ENCODE measurements at regions not wholly inside any gene's neighbourhood (a gene's known extent, or its start where the extent isn't known, plus 50 kb on each side); places are given as distances from the start of the nearest gene placed in this dataset.

GRCh38 chr5:162272417-162272816 lies 204.8 kb downstream of the GABRG2 start:
- TF ChIP-seq, protein P1, sequence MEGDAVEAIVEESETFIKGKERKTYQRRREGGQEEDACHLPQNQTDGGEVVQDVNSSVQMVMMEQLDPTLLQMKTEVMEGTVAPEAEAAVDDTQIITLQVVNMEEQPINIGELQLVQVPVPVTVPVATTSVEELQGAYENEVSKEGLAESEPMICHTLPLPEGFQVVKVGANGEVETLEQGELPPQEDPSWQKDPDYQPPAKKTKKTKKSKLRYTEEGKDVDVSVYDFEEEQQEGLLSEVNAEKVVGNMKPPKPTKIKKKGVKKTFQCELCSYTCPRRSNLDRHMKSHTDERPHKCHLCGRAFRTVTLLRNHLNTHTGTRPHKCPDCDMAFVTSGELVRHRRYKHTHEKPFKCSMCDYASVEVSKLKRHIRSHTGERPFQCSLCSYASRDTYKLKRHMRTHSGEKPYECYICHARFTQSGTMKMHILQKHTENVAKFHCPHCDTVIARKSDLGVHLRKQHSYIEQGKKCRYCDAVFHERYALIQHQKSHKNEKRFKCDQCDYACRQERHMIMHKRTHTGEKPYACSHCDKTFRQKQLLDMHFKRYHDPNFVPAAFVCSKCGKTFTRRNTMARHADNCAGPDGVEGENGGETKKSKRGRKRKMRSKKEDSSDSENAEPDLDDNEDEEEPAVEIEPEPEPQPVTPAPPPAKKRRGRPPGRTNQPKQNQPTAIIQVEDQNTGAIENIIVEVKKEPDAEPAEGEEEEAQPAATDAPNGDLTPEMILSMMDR (IDR thresholded peaks at IDR 0.05; ENCODE audit: low read length), result no peak
- TF ChIP-seq EZH2 (IDR thresholded peaks at IDR 0.05; ENCODE audit: borderline replicate concordance, low read length), result no peak

Measured in OCI-LY1 (cell line).